ENCODE measurements at regions not wholly inside any gene's neighbourhood (a gene's known extent, or its start where the extent isn't known, plus 50 kb on each side); places are given as distances from the start of the nearest gene placed in this dataset.

- no peak for TF ChIP-seq HSF1 (IDR thresholded peaks at IDR 0.05; ENCODE audit: low read depth, low read length)
These were observed 95.1 kb downstream of the NPY start (continued) for GRCh38 chr7:24378871-24379616.

GRCh38 chr7:24381894-24382505, 98.0 kb downstream of the NPY start:
- BruUV-seq (replicated peaks): no TSS peak
- 0 out of 2 replicates have a peak, but pooled peaks have one; percentile 46 for TF ChIP-seq ZNF384 (IDR thresholded peaks at IDR 0.05; ENCODE audit: borderline replicate concordance, low read depth, low read length)
- TF ChIP-seq ASH2L (IDR thresholded peaks at IDR 0.05; ENCODE audit: borderline replicate concordance, low read depth): no peak
- TF ChIP-seq USF2 (IDR thresholded peaks at IDR 0.05; ENCODE audit: borderline replicate concordance, low read depth, low read length): no peak
- TF ChIP-seq RUNX3 (IDR thresholded peaks at IDR 0.05; ENCODE audit: low read length): 0 out of 2 replicates have a peak, but pooled peaks have one; percentile 18
- peak; percentile 75; the same call in 1 of the 3 replicates for TF ChIP-seq POU2F2 (IDR thresholded peaks at IDR 0.05; ENCODE audit: borderline replicate concordance, low read depth, low read length)
- no peak for TF ChIP-seq MYB (IDR thresholded peaks at IDR 0.05; ENCODE audit: borderline replicate concordance, low read depth, low read length)
- TF ChIP-seq TCF7 (IDR thresholded peaks at IDR 0.05; ENCODE audit: borderline replicate concordance): no peak
- no peak for TF ChIP-seq ZNF622 (IDR thresholded peaks at IDR 0.05)
- no peak for TF ChIP-seq MTA2 (IDR thresholded peaks at IDR 0.05; ENCODE audit: low read depth)
- TF ChIP-seq PML (IDR thresholded peaks at IDR 0.05; ENCODE audit: low read length): no peak
- no peak for TF ChIP-seq EZH2 (IDR thresholded peaks at IDR 0.05; ENCODE audit: borderline replicate concordance, control insufficient read depth, low read depth, low read length)
- TF ChIP-seq CBFB (IDR thresholded peaks at IDR 0.05; ENCODE audit: low read depth): no peak
- no peak for TF ChIP-seq PBX3 (IDR thresholded peaks at IDR 0.05; ENCODE audit: insufficient replicate concordance, low read depth, low read length)
- no peak for TF ChIP-seq USF1 (IDR thresholded peaks at IDR 0.05; ENCODE audit: borderline replicate concordance, extremely low read length, insufficient read depth, low read depth, low read length)
- TF ChIP-seq NFYA (IDR thresholded peaks at IDR 0.05; ENCODE audit: borderline replicate concordance, low read depth, low read length): no peak

More at GRCh38 chr7:24381894-24382505, 98.0 kb downstream of the NPY start:
- Histone ChIP-seq H3K4me1 (ENCODE audit: control insufficient read depth, insufficient read depth, low read length) (peaks cover 3% of the 10 kb centered on the region), H3K9ac (ENCODE audit: control insufficient read depth, insufficient read depth, low read length) (no peak overlapping the region), H3K4me3 (no peak overlapping the region), H4K20me1 (ENCODE audit: control insufficient read depth, insufficient read depth) (no peaks in the 10 kb centered on the region), H3K4me2 (ENCODE audit: control insufficient read depth, insufficient read depth) (no peak overlapping the region), H3K79me2 (ENCODE audit: control insufficient read depth, insufficient read depth, low read length) (no peaks in the 10 kb centered on the region), H2AFZ (ENCODE audit: control insufficient read depth, low read depth, low read length) (peak overlapping the region; percentile 69), H3K27ac (ENCODE audit: control insufficient read depth, insufficient read depth) (no peak overlapping the region), H3K27me3 (replicated peaks in 1 of 2; ENCODE audit: control insufficient read depth in 2 of 2, insufficient read depth in 2 of 2, low read length in 1 of 2) (no peaks in the 10 kb centered on the region), H3K9me3 (replicated peaks; ENCODE audit: control insufficient read depth, insufficient read depth, low read length) (no peaks in the 10 kb centered on the region), H3K36me3 (ENCODE audit: control insufficient read depth in 2 of 2, insufficient read depth in 2 of 2, low read length in 1 of 2) (no peaks in the 10 kb centered on the region)
- intact Hi-C loops (cut with micrococcal nuclease; ENCODE audit: unreplicated experiment) (loop anchor here (1.0 to 10.0 kb wide), 6 partner anchors 64 to 810 kb away; no protein-coding TSS in a partner anchor), in situ Hi-C loops (cut with MboI) (loop anchor here (25.0 kb wide), 1 partner anchor 820 kb away; no protein-coding TSS in a partner anchor)
- POLR2A ChIA-PET: no interaction called here
- RAD21 ChIA-PET (ENCODE audit: unreplicated experiment): interaction anchor here (0.5 to 2.6 kb wide), 12 partner anchors 25 to 1296 kb away, joined by 3 to 28 read pairs (median 5); no protein-coding TSS in a partner anchor
- CTCF ChIA-PET: interaction anchor here (0.6 to 2.7 kb wide), 26 partner anchors 8 to 812 kb away, joined by 3 to 32 read pairs (median 4); no protein-coding TSS in a partner anchor
- peak; percentile 69 for FAIRE-seq
- SMC1A ChIA-PET (ENCODE audit: uncharacterized antibody, unreplicated experiment): interaction anchor here (0.6 to 2.7 kb wide), 23 partner anchors 10 to 812 kb away, joined by 3 to 21 read pairs (median 4); no protein-coding TSS in a partner anchor
- 29% methylated on average over 6 of the region's 6 CpGs for WGBS (ENCODE audit: insufficient coverage, insufficient replicate concordance, low lambda C conversion rate, missing lambda C conversion rate)
- DNase-seq (ENCODE audit: low read depth, low spot score): no peak
- ATAC-seq: peak; percentile 94

All from GM12878 (cell line).